A673 (cell line): ENCODE measurements at regions not wholly inside any gene's neighbourhood (a gene's known extent, or its start where the extent isn't known, plus 50 kb on each side); places are given as distances from the start of the nearest gene placed in this dataset.

ENCODE experiments used
- BruUV-seq: library from RNA; stranded (reverse); fragments of 400-500 nt; replicated peaks from 2 replicates; lab custom pipeline; 2021; lab: Mats Ljungman, UMichigan
- CTCF ChIA-PET: fragments of 300-600 bp; sonication (Branson Sonifier 250); formaldehyde crosslinking; loops from one replicate; lab custom pipeline; 2022; ENCODE audit warnings: antibody characterized with exemption; lab: Charles Lee
- POLR2A ChIA-PET: fragments of 300-600 bp; sonication (Branson Sonifier 250); formaldehyde crosslinking; loops from one replicate; lab custom pipeline; 2022; ENCODE audit warnings: antibody characterized with exemption; ENCODE audit not compliant: low non-redundant PET; lab: Charles Lee
- DNase-seq: peaks from one replicate; pipeline ENCODE4 v3.0.0-alpha.2; 2015; ENCODE audit warnings: low spot score
- H3K27ac ChIP-seq: fragments of 200-600 bp; sonication (generic); 2 replicates; pipeline ENCODE4 v1.5.1; 2016; ENCODE audit warnings: mixed run types, low read depth, mild to moderate bottlenecking, mixed read lengths, antibody characterized with exemption, low read length; ENCODE audit not compliant: poor library complexity, severe bottlenecking
- H3K27me3 ChIP-seq: fragments of 200-600 bp; sonication (generic); replicated peaks from 2 replicates; pipeline ENCODE4 v1.6.1; 2017; ENCODE audit warnings: mixed run types, low read depth, mild to moderate bottlenecking, mixed read lengths, antibody characterized with exemption, low read length; ENCODE audit not compliant: insufficient read depth, poor library complexity
- H3K36me3 ChIP-seq: fragments of 200-600 bp; sonication (generic); 2 replicates; pipeline ENCODE4 v1.6.1; 2016; ENCODE audit warnings: mixed run types, mild to moderate bottlenecking, mixed read lengths, antibody characterized with exemption, low read length; ENCODE audit not compliant: insufficient read depth, poor library complexity, severe bottlenecking
- H3K4me1 ChIP-seq: fragments of 200-600 bp; sonication (generic); 2 replicates; pipeline ENCODE4 v1.6.1; 2017; ENCODE audit warnings: mixed run types, mild to moderate bottlenecking, mixed read lengths, antibody characterized with exemption, low read length; ENCODE audit not compliant: insufficient read depth, poor library complexity, severe bottlenecking
- H3K4me3 ChIP-seq: fragments of 200-600 bp; sonication (generic); 2 replicates; pipeline ENCODE4 v1.5.1; 2016; ENCODE audit warnings: low read depth, mixed run types, mild to moderate bottlenecking, mixed read lengths, low read length; ENCODE audit not compliant: poor library complexity, severe bottlenecking
- H3K9me3 ChIP-seq: fragments of 200-600 bp; sonication (generic); 2 replicates; pipeline ENCODE4 v1.6.1; 2016; ENCODE audit warnings: mixed run types, low read depth, mild to moderate bottlenecking, mixed read lengths, antibody characterized with exemption, low read length; ENCODE audit not compliant: poor library complexity, severe bottlenecking
- CTCF ChIP-seq: fragments of 300-800, 200-600 bp; sonication (generic); conservative IDR thresholded peaks from 2 replicates; pipeline ENCODE4 v1.5.1; 2017; ENCODE audit warnings: low read depth, mild to moderate bottlenecking, antibody characterized with exemption, low read length, moderate library complexity, mixed read lengths
- EZH2 ChIP-seq: fragments of 200-600 bp; sonication (generic); IDR thresholded peaks from 2 replicates; pipeline ENCODE4 v1.6.1; 2017; ENCODE audit warnings: borderline replicate concordance, low read depth, mild to moderate bottlenecking, mixed read lengths, antibody characterized with exemption, low read length; ENCODE audit not compliant: poor library complexity, severe bottlenecking
- intact Hi-C: fragments of 100-400 bp; cut with micrococcal nuclease; formaldehyde crosslinking; loops from one replicate; pipeline ENCODE4 v1.10.0; 2022; ENCODE audit not compliant: unreplicated experiment

GRCh38 chr3:157618886-157619285, 115.7 kb upstream of the VEPH1 start:
- no peaks in the 10 kb centered on the region for H3K36me3 ChIP-seq
- H3K4me1 ChIP-seq: no peaks in the 10 kb centered on the region
- intact Hi-C loops: loop anchor here (2.0 to 5.0 kb wide), 4 partner anchors 243 to 914 kb away; no protein-coding TSS in a partner anchor
- no peak for TF ChIP-seq CTCF
- H3K27ac ChIP-seq: no peak overlapping the region
- POLR2A ChIA-PET: no interaction called here
- no peak for DNase-seq
- no peaks in the 10 kb centered on the region for H3K9me3 ChIP-seq
- BruUV-seq: no TSS peak
- peaks cover 12% of the 10 kb centered on the region for H3K27me3 ChIP-seq
- H3K4me3 ChIP-seq: no peak overlapping the region
- CTCF ChIA-PET: no interaction called here

GRCh38 chr3:157618075-157618760, 115.0 kb upstream of the VEPH1 start:
- H3K4me3 ChIP-seq: no peak overlapping the region
- POLR2A ChIA-PET: no interaction called here
- H3K27me3 ChIP-seq: peaks cover 12% of the 10 kb centered on the region
- TF ChIP-seq EZH2 (no peak), CTCF (peak; percentile 67)
- peak; percentile 63 for DNase-seq
- H3K4me1 ChIP-seq: no peaks in the 10 kb centered on the region
- no peak overlapping the region for H3K27ac ChIP-seq
- CTCF ChIA-PET: interaction anchor here (0.6 to 0.9 kb wide), 4 partner anchors 12 to 1061 kb away, joined by 3 to 11 read pairs (median 4); no protein-coding TSS in a partner anchor
- H3K9me3 ChIP-seq: no peaks in the 10 kb centered on the region
- H3K36me3 ChIP-seq: no peaks in the 10 kb centered on the region
- no TSS peak for BruUV-seq
- intact Hi-C loops: loop anchor here (2.0 to 5.0 kb wide), 4 partner anchors 244 to 915 kb away; no protein-coding TSS in a partner anchor

DNA sequence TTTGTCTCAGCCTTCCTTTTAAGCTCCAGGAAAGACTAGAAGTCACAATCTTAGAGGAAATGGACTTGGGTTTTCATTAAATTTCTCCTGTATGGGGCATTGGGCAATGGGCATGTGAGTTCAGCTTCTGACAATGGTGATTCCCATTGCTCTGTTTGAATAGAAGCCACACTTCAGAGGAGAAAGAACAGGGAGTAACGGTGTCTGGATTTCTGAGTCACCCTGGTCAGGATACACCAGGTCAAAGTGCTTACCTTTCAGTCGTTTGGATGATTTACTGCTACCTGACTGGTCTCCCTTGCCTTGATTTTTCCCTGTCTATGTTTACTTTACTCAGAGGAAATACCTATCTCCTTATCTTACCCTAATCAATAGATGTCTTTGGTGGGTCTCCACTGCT, 111.7 kb upstream of the VEPH1 start:
- intact Hi-C loops: loop anchor here (5.0 kb wide), 2 partner anchors 247 to 697 kb away; no protein-coding TSS in a partner anchor
- Histone ChIP-seq H3K4me1 (no peaks in the 10 kb centered on the region), H3K27ac (no peak overlapping the region), H3K27me3 (no peaks in the 10 kb centered on the region), H3K4me3 (no peak overlapping the region), H3K36me3 (no peaks in the 10 kb centered on the region), H3K9me3 (no peaks in the 10 kb centered on the region)
- ChIA-PET POLR2A (no interaction called here), CTCF (no interaction called here)
- BruUV-seq: no TSS peak
- no peak for DNase-seq
- TF ChIP-seq EZH2: no peak
- no peak for TF ChIP-seq CTCF
